ENCODE measurements at regions not wholly inside any gene's neighbourhood (a gene's known extent, or its start where the extent isn't known, plus 50 kb on each side); places are given as distances from the start of the nearest gene placed in this dataset.
A peak's percentile ranks its signal among the peaks of the same experiment; 100 is the strongest.

DNA sequence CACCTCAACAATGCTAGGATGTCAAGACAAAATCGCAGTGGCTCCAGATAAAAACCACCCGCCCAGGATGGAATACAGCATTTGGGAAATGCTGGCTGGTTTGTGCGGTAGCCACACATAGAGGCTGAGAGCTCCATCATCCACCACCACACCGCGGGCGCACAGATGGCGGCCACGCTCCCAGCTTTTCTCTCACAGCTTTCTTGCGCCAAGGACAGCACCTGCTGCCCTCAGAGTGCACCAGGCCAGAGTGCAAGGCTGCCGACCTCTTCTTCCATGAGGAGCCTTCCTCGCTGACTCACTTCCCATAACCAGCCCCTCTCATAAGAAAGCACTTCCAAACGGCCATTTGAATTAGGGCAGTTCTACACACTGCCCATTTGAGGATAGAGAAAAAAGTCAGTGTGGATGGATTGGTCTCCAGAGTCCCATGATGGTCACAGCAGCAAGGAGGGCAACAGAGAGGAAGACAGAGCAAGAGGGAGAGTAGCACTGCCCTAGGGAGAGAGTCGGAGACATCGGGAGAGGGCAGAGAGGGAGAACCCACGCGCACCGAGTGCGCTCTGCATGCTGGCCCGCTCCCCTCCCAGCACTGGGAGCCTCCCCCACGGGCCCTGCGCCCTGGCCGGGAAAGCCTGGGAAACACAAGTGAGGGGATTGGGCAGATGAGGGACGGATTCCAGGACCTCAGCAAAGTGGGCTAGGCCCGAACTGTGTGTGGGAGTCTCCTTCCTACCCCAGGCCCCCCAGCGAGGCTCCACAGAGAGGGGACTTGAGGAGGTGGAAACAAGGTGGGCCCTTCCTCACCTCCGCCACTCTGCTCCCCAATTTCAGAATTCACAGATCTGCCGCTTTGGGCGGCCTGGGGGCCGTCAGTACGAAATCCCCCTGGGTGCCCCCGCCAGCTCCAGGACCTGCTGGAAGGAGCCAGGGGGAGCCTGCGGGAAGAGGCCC, 156.9 kb downstream of the USP12 start:
- Mint-ChIP-seq H3K4me3 (no peak overlapping the region), H3K9me3 (no peaks in the 10 kb centered on the region), H3K27me3 (no peaks in the 10 kb centered on the region), H3K4me1 (no peaks in the 10 kb centered on the region), H3K27ac (peak overlapping the region in 1 of 2 donors; percentile 46)
- DNase-seq (no peak), ATAC-seq (no peak)

DNA sequence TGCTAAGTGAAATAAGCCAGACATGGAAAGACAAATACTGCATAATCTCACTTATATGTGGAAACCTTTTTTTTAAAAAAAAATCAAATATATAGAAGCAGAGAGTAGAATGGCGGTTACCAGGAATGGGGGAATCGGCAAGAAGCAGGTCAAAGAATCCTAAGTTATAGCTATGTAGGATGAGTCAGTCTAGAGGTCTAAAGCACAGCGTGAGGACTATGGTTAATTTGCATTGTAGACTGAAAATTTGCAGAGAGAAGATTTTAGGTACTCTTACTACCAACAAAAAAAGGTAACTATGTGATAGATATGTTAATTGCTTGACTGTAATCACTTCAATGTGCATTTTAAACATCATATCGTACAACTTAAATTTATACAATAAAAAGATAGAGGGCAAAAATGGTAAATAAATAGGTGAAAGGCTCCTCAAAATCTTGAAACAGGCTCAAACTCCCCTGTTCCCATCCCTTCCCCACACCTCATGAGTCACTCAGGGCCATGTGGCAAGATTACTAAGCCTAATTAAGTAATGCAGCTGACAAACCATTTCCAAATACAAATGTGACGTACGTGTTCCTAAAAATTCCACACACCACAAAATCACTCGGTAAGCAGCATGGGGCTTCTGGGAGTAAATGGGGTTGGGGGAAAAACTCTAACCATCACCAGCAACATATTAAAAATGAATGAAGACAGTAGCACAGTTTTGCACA, 159.0 kb downstream of the USP12 start:
- no peak for ATAC-seq
- Mint-ChIP-seq H3K4me1 (no peaks in the 10 kb centered on the region), H3K4me3 (no peak overlapping the region), H3K27ac (no peak overlapping the region), H3K9me3 (no peaks in the 10 kb centered on the region), H3K27me3 (peaks cover 4% of the 10 kb centered on the region)
- DNase-seq, result no peak

DNA sequence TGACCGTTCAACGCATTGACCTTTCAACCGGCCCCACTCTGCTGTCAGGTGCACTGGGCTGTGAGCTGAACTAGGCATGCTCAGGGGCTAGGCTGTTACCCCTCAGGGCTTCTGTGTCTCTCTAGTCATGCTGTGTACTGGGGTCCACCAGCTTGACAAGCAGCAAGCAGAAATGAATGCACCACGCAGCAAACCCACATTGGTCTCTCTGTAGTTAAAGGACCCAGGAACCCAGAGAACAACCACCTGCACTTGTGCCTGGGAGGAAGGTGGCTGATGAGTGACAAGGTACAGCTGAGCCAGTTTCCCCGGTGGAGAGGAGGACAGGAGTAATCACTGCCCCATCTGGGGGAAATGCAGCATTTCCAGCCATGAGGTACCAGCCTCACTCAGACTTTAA, 159.9 kb downstream of the USP12 start:
- H3K27ac Mint-ChIP-seq, result no peak overlapping the region
- H3K27me3 Mint-ChIP-seq, result peaks cover 14% of the 10 kb centered on the region
- no peak overlapping the region for H3K4me3 Mint-ChIP-seq
- H3K4me1 Mint-ChIP-seq, result peaks cover 5% of the 10 kb centered on the region
- no peak for DNase-seq
- ATAC-seq, result no peak
- no peaks in the 10 kb centered on the region for H3K9me3 Mint-ChIP-seq

DNA sequence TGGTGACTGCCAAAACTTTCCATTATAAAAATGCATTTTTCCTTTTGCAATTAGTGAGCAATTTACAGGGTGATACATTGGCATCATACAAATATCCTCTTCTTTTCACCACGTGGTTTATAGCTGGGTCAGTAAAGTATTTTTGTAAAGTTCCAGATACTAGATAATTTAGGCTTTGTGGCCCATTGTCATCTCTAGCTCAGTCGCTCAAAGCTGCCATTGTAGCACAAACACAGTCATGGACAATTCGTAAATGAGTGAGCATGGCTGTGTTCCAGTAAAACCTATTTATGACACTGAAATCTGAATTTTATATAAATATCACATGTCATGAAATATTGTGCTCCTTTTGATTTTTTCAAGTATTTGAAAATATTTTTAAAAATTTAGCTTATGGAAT, 162.9 kb downstream of the USP12 start:
- DNase-seq (no peak), ATAC-seq (no peak)
- Mint-ChIP-seq H3K9me3 (no peaks in the 10 kb centered on the region), H3K4me1 (peaks cover 14% of the 10 kb centered on the region), H3K4me3 (no peak overlapping the region), H3K27ac (no peak overlapping the region), H3K27me3 (peaks cover 41% of the 10 kb centered on the region)

DNA sequence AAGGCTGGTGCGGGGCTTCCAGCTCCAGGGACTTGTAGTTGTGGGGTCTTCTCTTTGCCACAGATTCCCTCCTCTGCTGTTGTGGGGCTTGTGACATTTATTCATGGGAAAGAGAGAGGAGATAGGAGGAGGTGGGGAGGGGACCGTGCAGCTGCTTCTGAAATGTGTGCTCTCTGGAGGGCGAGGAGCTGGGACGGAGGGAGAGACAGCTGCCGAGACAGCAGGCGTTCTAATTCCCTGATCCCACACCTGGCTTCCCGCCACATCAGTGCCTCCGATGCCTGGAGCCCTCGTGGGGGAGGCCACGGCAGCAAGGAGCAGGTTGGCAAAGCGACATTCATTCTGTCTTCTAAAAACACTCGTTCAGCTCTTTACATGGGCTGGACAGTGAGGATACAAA, 164.4 kb downstream of the USP12 start:
- H3K4me3 Mint-ChIP-seq, result no peak overlapping the region
- no peak overlapping the region for H3K27ac Mint-ChIP-seq
- no peak for DNase-seq
- H3K9me3 Mint-ChIP-seq, result no peaks in the 10 kb centered on the region
- H3K4me1 Mint-ChIP-seq, result peaks cover 14% of the 10 kb centered on the region
- peak; percentile 18 for ATAC-seq
- peaks cover 42% of the 10 kb centered on the region for H3K27me3 Mint-ChIP-seq

DNA sequence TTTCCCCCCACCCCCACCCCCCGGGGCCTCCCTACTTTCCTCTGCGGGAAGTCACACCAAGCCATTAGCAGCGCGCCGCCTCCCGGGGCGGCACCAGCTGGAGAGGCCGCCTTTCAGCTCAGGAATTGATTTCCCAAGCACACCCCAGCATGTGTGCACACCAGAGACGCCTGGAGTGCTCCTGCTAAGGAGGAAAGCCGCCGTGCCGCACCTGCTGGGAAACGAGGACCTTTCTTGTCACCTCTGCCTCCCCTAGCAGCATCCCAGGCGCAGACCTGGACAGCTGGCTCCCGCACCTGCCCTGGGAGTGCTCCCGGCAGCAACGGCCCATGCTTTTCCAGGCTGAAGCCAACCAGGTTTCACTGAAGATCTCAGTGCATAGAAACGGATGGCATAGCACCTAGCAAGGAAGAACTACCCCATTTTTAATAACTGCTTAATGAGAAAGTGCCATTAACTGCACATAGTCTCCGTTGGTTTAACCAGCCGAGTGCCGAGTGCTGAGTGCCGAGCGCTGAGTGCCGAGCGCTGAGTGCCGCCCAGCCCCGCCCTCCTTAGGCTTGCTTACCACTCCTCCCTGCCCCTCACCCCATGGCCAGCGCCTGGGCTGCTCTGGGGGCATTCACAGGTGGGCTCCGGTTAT, 165.0 kb downstream of the USP12 start:
- Mint-ChIP-seq H3K9me3 (no peaks in the 10 kb centered on the region), H3K4me3 (peak overlapping the region; percentile 43 to 51), H3K27me3 (peaks cover 44% of the 10 kb centered on the region), H3K27ac (no peak overlapping the region), H3K4me1 (peaks cover 14% of the 10 kb centered on the region)
- no peak for DNase-seq
- ATAC-seq, result peak; percentile 61

DNA sequence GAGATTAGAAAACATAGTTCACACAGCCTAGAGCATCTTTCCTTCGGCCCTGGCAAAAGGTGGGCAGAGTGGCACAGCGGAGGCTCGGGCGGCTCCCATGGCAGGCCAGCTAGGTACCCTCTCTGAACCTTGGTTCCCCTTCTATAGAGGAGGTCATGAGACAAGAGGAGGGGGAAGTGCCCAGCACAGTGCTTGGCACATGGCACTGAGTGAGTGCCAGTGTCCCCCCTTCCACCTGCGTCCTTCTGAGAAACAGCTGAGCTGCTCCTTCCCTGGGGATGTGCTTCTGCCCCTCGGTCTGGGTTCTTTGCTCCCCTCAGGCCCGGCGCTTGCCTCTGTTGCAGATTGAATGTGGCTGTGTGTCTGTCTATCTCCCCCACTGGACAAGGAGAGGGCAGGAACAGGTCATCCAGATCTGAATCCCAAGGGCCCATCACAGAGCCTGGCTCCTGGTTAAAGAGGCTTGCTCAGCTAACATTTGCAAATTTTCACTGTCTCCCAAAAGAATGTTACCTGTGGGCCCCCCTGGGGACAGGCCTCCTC, 165.6 kb downstream of the USP12 start:
- Mint-ChIP-seq H3K9me3 (no peaks in the 10 kb centered on the region), H3K27me3 (peaks cover 50% of the 10 kb centered on the region), H3K4me3 (no peak overlapping the region), H3K27ac (no peak overlapping the region), H3K4me1 (peaks cover 14% of the 10 kb centered on the region)
- no peak for ATAC-seq
- DNase-seq, result no peak

DNA sequence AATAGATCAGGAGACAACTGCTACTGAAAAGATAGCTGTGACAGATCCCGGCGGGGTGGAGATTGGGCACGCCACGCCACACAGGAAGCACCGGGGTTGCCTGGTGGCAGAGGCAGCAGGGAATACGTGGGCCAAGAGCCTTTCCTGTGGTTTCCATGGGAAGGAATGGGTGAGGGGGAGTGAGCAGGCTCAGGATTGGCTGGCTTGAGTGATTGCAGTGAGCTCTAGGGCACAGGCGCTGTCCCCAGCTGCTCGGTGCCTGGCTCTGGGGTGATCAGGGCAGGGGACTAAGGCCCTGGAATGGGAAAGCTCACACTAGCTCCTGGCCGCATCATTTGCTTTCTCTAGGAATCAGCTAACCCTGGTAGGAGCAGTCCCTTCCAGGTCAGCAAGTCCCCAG, 166.1 kb downstream of the USP12 start:
- peaks cover 55% of the 10 kb centered on the region for H3K27me3 Mint-ChIP-seq
- H3K4me3 Mint-ChIP-seq, result no peak overlapping the region
- DNase-seq, result no peak
- no peak for ATAC-seq
- no peaks in the 10 kb centered on the region for H3K9me3 Mint-ChIP-seq
- H3K27ac Mint-ChIP-seq, result peak overlapping the region in 1 of 2 donors; percentile 31
- peaks cover 14% of the 10 kb centered on the region for H3K4me1 Mint-ChIP-seq

DNA sequence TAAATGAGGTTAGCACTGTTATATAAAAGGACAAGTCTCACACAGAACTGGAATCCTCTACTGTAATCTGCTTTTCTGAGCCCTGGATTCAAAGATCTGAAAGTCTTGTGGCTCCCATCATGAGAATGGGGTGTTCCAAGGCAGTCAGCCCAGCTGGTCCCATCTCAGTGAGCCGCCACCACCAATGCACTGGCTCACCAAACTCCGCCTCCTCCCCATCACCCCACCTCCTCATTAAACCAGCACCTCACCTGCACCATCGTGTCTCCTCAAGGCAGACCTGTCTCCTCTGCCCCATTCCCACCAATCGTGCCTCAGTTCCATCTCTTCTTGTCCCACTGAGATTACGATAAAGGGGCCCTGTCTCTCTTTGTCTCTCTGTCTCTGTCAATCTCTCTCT, 166.7 kb downstream of the USP12 start:
- H3K9me3 Mint-ChIP-seq, result no peaks in the 10 kb centered on the region
- peaks cover 55% of the 10 kb centered on the region for H3K27me3 Mint-ChIP-seq
- H3K27ac Mint-ChIP-seq, result no peak overlapping the region

DNA sequence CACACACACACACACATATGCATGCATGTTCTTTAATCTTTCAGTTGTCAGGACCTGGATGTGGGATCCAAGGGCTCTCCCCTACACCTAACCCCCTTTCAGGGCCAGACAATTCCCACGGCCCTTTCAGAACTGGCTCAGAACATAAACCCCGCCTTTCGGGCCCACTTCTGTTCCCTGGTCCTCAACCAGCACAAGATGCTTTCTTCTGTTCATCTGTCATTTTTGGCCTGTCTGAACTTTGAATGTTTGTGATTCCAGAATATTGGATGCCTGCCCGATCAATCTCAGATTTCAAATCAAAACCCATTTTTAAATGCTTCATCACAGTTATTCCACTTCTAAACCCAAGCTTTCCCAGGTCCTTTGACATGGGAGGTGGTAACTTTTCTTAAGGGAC, 167.3 kb downstream of the USP12 start:
- Mint-ChIP-seq H3K4me1 (peaks cover 14% of the 10 kb centered on the region), H3K9me3 (no peaks in the 10 kb centered on the region), H3K27ac (peak overlapping the region in 1 of 2 donors; percentile 76), H3K4me3 (no peak overlapping the region), H3K27me3 (peaks cover 55% of the 10 kb centered on the region)
- DNase-seq, result no peak
- no peak for ATAC-seq

More for the DNA sequence above, 166.7 kb downstream of the USP12 start:
- H3K4me1 Mint-ChIP-seq, result peaks cover 14% of the 10 kb centered on the region
- ATAC-seq (no peak), DNase-seq (no peak)
- no peak overlapping the region for H3K4me3 Mint-ChIP-seq

DNA sequence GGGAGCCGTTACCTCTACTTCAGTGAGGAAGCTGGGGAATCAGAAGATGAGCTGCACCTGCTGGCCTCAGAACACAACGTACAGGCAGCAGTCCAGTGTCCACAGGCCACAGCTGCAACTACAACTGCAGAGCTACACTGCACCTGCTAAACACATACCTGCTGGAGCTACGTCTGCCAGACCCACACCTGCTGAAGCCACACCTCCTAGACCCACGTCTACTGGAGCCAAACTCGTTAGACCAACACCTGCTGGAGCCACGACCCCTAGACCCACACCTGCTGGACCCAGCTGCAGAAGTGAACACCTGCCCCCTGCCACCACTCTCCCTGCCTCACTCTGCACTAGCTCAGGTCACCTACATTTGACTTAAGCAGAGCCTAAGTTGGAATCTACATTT, 169.9 kb downstream of the USP12 start:
- Mint-ChIP-seq H3K9me3 (no peaks in the 10 kb centered on the region), H3K4me3 (no peak overlapping the region), H3K4me1 (peaks cover 14% of the 10 kb centered on the region), H3K27me3 (peaks cover 42% of the 10 kb centered on the region), H3K27ac (no peak overlapping the region)
- ATAC-seq (no peak), DNase-seq (no peak)

DNA sequence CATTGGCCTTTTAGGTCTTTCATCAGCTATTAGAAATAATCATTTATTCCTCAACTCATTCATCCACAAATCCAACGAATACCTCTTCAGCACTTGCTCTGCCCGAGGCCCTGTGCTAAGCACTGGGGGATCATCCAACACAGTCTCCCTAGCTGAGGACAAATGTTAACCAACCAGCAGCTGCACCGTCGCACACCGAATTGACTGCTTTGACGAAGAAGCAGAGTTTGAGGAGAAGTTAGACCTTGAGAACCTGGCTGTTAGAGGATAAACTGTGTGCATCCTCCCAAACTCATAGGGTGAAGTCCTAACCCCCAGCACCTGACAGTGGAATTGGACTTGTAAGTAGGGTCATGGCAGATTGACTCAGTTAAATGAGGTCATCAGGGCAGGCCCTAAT, 170.9 kb downstream of the USP12 start:
- ATAC-seq, result no peak
- H3K9me3 Mint-ChIP-seq, result no peaks in the 10 kb centered on the region
- H3K4me1 Mint-ChIP-seq, result peaks cover 10% of the 10 kb centered on the region
- no peak overlapping the region for H3K4me3 Mint-ChIP-seq
- H3K27me3 Mint-ChIP-seq, result peaks cover 38% of the 10 kb centered on the region
- H3K27ac Mint-ChIP-seq, result no peak overlapping the region
- DNase-seq, result no peak

DNA sequence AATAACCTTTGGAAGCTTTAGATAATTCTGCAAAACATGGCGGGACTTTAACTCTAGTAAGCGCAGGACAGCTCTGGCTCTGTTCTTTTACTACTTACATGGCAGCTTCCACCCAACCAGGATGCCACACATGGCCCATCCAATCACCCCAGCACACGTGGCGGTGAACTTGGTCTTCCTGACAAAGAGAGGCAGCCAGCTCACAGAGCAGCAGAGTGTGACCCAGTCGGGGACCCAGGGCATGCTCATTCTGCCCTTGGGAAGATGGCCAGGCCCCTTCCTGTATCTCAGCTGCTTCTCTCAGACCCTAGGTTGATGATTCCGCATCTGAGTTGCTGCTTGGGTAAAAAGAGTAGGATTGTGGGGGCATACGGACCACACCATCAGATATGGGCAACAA, 172.1 kb downstream of the USP12 start:
- Mint-ChIP-seq H3K27ac (no peak overlapping the region), H3K4me3 (no peak overlapping the region), H3K27me3 (peaks cover 38% of the 10 kb centered on the region), H3K9me3 (no peaks in the 10 kb centered on the region), H3K4me1 (peaks cover 5% of the 10 kb centered on the region)
- no peak for DNase-seq
- ATAC-seq, result no peak

DNA sequence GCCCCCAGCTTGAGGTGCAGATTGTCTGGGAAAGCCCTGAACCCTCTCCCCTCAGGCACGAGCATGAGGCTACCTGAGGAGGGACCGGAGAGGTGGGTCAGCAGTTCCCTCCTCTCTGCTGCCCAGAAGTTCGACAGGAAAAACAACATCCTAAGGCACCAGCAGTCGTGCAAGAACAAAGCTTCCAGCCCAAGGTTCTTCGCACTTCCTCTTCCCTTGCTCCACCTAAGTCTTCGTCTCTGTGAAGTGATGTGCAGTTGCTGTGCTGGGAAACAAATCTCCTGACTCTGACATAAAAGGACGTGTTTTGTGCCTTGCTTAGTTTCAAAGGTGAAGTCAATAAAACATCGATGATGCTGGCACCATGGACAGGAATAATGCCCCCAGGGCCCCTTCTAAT, 173.3 kb downstream of the USP12 start:
- Mint-ChIP-seq H3K27ac (peak overlapping the region in 1 of 2 donors; percentile 32), H3K4me3 (no peak overlapping the region), H3K27me3 (peaks cover 29% of the 10 kb centered on the region), H3K4me1 (peaks cover 5% of the 10 kb centered on the region), H3K9me3 (no peaks in the 10 kb centered on the region)
- DNase-seq (no peak), ATAC-seq (no peak)

DNA sequence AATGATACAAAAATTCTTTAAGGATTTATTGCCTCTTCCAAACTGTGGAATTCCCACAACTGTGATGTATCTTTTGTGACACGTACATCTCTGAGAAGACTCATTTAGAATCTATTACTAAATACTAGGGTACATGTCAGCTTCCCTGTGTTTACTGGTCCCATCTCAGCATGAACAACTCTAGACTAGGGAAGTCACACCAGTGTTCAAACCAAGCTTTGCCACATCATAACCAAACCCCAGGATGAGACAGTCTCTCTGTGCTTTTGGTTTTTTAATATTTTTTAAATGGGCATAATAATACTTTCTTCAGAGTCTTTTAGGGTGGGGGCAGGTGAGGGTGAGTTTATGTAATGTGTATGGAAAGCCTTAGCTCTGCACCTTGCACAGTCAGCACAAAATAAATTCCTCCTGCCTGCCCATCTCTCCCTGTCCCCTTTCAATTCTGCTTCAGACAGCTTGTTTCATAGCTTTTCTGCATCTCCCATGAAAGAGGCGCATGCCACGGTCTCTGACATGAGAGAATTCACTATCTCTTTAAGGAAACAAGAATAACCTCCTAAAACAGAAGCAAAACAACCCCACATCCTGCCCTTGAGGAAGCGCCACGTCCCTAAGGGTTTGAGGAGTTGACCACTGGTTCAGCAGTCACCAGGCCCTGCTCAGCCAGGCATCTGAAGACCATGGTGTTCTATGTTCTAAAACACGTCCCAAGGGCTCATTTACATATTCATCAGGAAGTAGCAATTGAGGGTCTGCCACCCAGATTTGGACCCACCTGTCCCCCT, 174.5 kb downstream of the USP12 start:
- peaks cover 29% of the 10 kb centered on the region for H3K27me3 Mint-ChIP-seq
- H3K4me1 Mint-ChIP-seq, result peaks cover 5% of the 10 kb centered on the region

More for the DNA sequence above, 174.5 kb downstream of the USP12 start:
- Mint-ChIP-seq H3K27ac (peak overlapping the region in 1 of 2 donors; percentile 44), H3K4me3 (no peak overlapping the region), H3K9me3 (no peaks in the 10 kb centered on the region)
- peak; percentile 90 for ATAC-seq
- no peak for DNase-seq
